SK-N-SH (cell line): ENCODE measurements at regions not wholly inside any gene's neighbourhood (a gene's known extent, or its start where the extent isn't known, plus 50 kb on each side); places are given as distances from the start of the nearest gene placed in this dataset.

ENCODE experiments used
- CTCF ChIA-PET: fragments of 300-600, 350-600 bp; formaldehyde crosslinking; extraction: SDS; loops from one replicate; lab custom pipeline; 2021; lab: Yijun Ruan, JAX
- POLR2A ChIA-PET: fragments of 350-600 bp; sonication (Branson Sonifier 250); formaldehyde crosslinking; extraction: SDS; loops from one replicate; lab custom pipeline; 2020; ENCODE audit warnings: antibody characterized with exemption, inconsistent platforms; lab: Yijun Ruan, JAX
- DNase-seq: peaks from one replicate; pipeline ENCODE4 v3.0.0; 2012
- H2AFZ ChIP-seq: fragments of 200-600 bp; sonication (generic); 2 replicates; pipeline ENCODE4 v1.8.1; 2016; ENCODE audit warnings: antibody characterized with exemption, mild to moderate bottlenecking, low read depth
- H3F3A ChIP-seq: fragments of 200-600 bp; sonication (generic); replicated peaks from 2 replicates; pipeline ENCODE3; 2016; ENCODE audit warnings: antibody characterized with exemption, mild to moderate bottlenecking; ENCODE audit not compliant: insufficient read depth
- H3K27ac ChIP-seq, 2 experiments: fragments of 200-500 bp in 1 of 2; fragments of 200-600 bp in 1 of 2; sonication (Bioruptor generic) in 1 of 2; sonication (generic), shearing (Covaris generic) in 1 of 2; 2 replicates each; pipeline versions ENCODE4 v1.5.1 to v1.6.1; 2014 to 2016; ENCODE audit warnings: low read depth in 2 of 2, inconsistent platforms in 1 of 2, low read length in 1 of 2, mild to moderate bottlenecking in 1 of 2, mixed read lengths in 1 of 2
- H3K27me3 ChIP-seq: fragments of 200-600 bp; sonication (generic), shearing (Covaris generic); 2 replicates; pipeline ENCODE4 v1.6.1; 2016; ENCODE audit warnings: mixed run types; ENCODE audit not compliant: insufficient read depth
- H3K36me3 ChIP-seq, 2 experiments: fragments of 200-500 bp in 1 of 2; fragments of 200-600 bp in 1 of 2; sonication (Bioruptor generic) in 1 of 2; sonication (generic) in 1 of 2; replicated peaks in 1 of 2; 2 replicates each; pipeline versions ENCODE3 to v1.5.1; 2014 to 2016; ENCODE audit warnings: low read length in 1 of 2, mild to moderate bottlenecking in 1 of 2; ENCODE audit not compliant: insufficient read depth in 2 of 2, control insufficient read depth in 1 of 2
- H3K4me1 ChIP-seq, 2 experiments: fragments of 200-500 bp in 1 of 2; fragments of 200-600 bp in 1 of 2; sonication (Bioruptor generic) in 1 of 2; sonication (generic), shearing (Covaris generic) in 1 of 2; 2 replicates each; pipeline versions ENCODE4 v1.5.1 to v1.6.1; 2014 to 2016; ENCODE audit warnings: low read depth in 1 of 2, low read length in 1 of 2, mixed run types in 1 of 2; ENCODE audit not compliant: insufficient read depth in 2 of 2, control insufficient read depth in 1 of 2
- H3K4me2 ChIP-seq: fragments of 200-600 bp; sonication (generic), shearing (Covaris generic); 2 replicates; pipeline ENCODE4 v1.6.1; 2017; ENCODE audit warnings: mixed run types
- H3K4me3 ChIP-seq, 2 experiments: fragments of 200-500 bp in 1 of 2; fragments of 200-600 bp in 1 of 2; sonication (Bioruptor generic) in 1 of 2; sonication (generic), shearing (Covaris generic) in 1 of 2; 2 replicates each; pipeline versions ENCODE4 v1.5.1 to v1.8.1; 2014 to 2016; ENCODE audit warnings: low read depth in 2 of 2, inconsistent platforms in 1 of 2, low read length in 1 of 2, mild to moderate bottlenecking in 1 of 2, mixed read lengths in 1 of 2, moderate library complexity in 1 of 2
- H3K79me2 ChIP-seq: fragments of 200-600 bp; sonication (generic); 2 replicates; pipeline ENCODE4 v1.8.1; 2017; ENCODE audit warnings: mild to moderate bottlenecking; ENCODE audit not compliant: insufficient read depth
- H3K9ac ChIP-seq: fragments of 200-600 bp; sonication (generic); 2 replicates; pipeline ENCODE4 v1.6.1; 2017; ENCODE audit warnings: mixed run types
- H3K9me2 ChIP-seq: fragments of 200-600 bp; sonication (generic); 2 replicates; pipeline ENCODE4 v1.6.1; 2017; ENCODE audit warnings: mixed run types
- H3K9me3 ChIP-seq: fragments of 200-600 bp; sonication (generic); 2 replicates; pipeline ENCODE4 v1.6.1; 2017; ENCODE audit warnings: mixed run types, mild to moderate bottlenecking, moderate library complexity
- H4K20me1 ChIP-seq: fragments of 200-600 bp; sonication (generic); 2 replicates; pipeline ENCODE4 v1.6.1; 2017; ENCODE audit warnings: mild to moderate bottlenecking, mixed run types; ENCODE audit not compliant: insufficient read depth
- ELF1 ChIP-seq: IDR thresholded peaks from 2 replicates; pipeline ENCODE4 v1.4.0; 2012
- EP300 ChIP-seq, 2 experiments: IDR thresholded peaks; 2 replicates each; pipeline versions ENCODE4 v1.4.0 to v1.6.1; 2012; ENCODE audit warnings: borderline replicate concordance in 1 of 2, low read depth in 1 of 2, low read length in 1 of 2
- EZH2phosphoT487 ChIP-seq: fragments of 200-600 bp; sonication (generic); IDR thresholded peaks from 2 replicates; pipeline ENCODE4 v1.6.1; 2017; ENCODE audit warnings: low read depth, mixed run types, mild to moderate bottlenecking, antibody characterized with exemption, moderate library complexity, borderline replicate concordance
- FOSL2 ChIP-seq: IDR thresholded peaks from 2 replicates; pipeline ENCODE4 v1.4.0; 2012; ENCODE audit warnings: low read depth, mild to moderate bottlenecking, moderate library complexity, borderline replicate concordance
- FOXJ3 ChIP-seq: sonication (generic); formaldehyde crosslinking; IDR thresholded peaks from 2 replicates; pipeline ENCODE4 v1.5.1; 2020; ENCODE audit warnings: mild to moderate bottlenecking, missing genetic modification reagents
- FOXM1 ChIP-seq: IDR thresholded peaks from 2 replicates; pipeline ENCODE4 v1.4.0; 2012; ENCODE audit warnings: low read depth, mild to moderate bottlenecking
- GATA2 ChIP-seq: sonication (generic); formaldehyde crosslinking; IDR thresholded peaks from 2 replicates; pipeline ENCODE4 v1.5.0; 2020; ENCODE audit warnings: mild to moderate bottlenecking, missing genetic modification reagents
- JUND ChIP-seq: IDR thresholded peaks from 2 replicates; pipeline ENCODE4 v1.4.0; 2012
- NRF1 ChIP-seq: IDR thresholded peaks from 2 replicates; pipeline ENCODE4 v1.6.1; 2012; ENCODE audit warnings: low read depth, mild to moderate bottlenecking, low read length
- POLR2AphosphoS5 ChIP-seq: IDR thresholded peaks from 2 replicates; pipeline ENCODE4 v1.6.1; 2012; ENCODE audit warnings: low read depth, low read length
- RAD21 ChIP-seq: IDR thresholded peaks from 2 replicates; pipeline ENCODE4 v1.6.1; 2012; ENCODE audit warnings: mild to moderate bottlenecking, low read length
- RCOR1 ChIP-seq: fragments of 150-350 bp; IDR thresholded peaks from 2 replicates; pipeline ENCODE4 v1.6.1; 2017; ENCODE audit warnings: antibody characterized with exemption, low read length
- REST ChIP-seq: IDR thresholded peaks from 2 replicates; pipeline ENCODE4 v1.6.1; 2012; ENCODE audit warnings: mild to moderate bottlenecking, low read depth, low read length, moderate library complexity
- RXRA ChIP-seq: IDR thresholded peaks from 2 replicates; pipeline ENCODE4 v1.4.0; 2012; ENCODE audit warnings: low read depth, mild to moderate bottlenecking, borderline replicate concordance
- SIN3A ChIP-seq: IDR thresholded peaks from 2 replicates; pipeline ENCODE4 v1.6.1; 2012; ENCODE audit warnings: low read depth, mild to moderate bottlenecking, low read length, moderate library complexity, borderline replicate concordance
- SMC3 ChIP-seq: IDR thresholded peaks from 2 replicates; pipeline ENCODE4 v1.6.1; 2012; ENCODE audit warnings: low read depth, low read length, improper control_type of control experiment
- TAF1 ChIP-seq: IDR thresholded peaks from 2 replicates; pipeline ENCODE4 v1.6.1; 2012; ENCODE audit warnings: low read depth, mild to moderate bottlenecking, low read length, moderate library complexity, borderline replicate concordance
- TCF12 ChIP-seq: IDR thresholded peaks from 2 replicates; pipeline ENCODE4 v1.4.0; 2012
- USF2 ChIP-seq: fragments of 150-350 bp; IDR thresholded peaks from 2 replicates; pipeline ENCODE4 v1.6.1; 2017; ENCODE audit warnings: antibody characterized with exemption, low read length, low read depth, borderline replicate concordance
- ZBTB33 ChIP-seq: IDR thresholded peaks from 2 replicates; pipeline ENCODE4 v1.4.0; 2012; ENCODE audit warnings: low read depth, borderline replicate concordance
- WGBS: methylation state at CpG from one replicate; pipeline ENCODE4 v1.1.6; 2017; ENCODE audit warnings: low lambda C conversion rate; 5-methylcytosine and 5-hydroxymethylcytosine counted together

- H3K27ac ChIP-seq = no peak overlapping the region
- H3K9ac ChIP-seq = no peak overlapping the region
- no peak for TF ChIP-seq GATA2
- no peak for TF ChIP-seq FOSL2
- TF ChIP-seq FOXJ3 = no peak
- TF ChIP-seq EP300 (IDR thresholded peaks at IDR 0.05; ENCODE audit: borderline replicate concordance in 1 of 2, low read depth in 1 of 2, low read length in 1 of 2) = no peak
- no peak for TF ChIP-seq FOXM1
- no peak for TF ChIP-seq USF2
- TF ChIP-seq ELF1 = no peak
- TF ChIP-seq NRF1 = no peak
- TF ChIP-seq POLR2AphosphoS5 = no peak
- H3K4me2 ChIP-seq = no peak overlapping the region
- no peak for DNase-seq
- CTCF ChIA-PET = no interaction called here
- H3K36me3 ChIP-seq = no peaks in the 10 kb centered on the region
- 74% methylated on average over 3 of the region's 3 CpGs for WGBS
- no peaks in the 10 kb centered on the region for H3K9me3 ChIP-seq
- POLR2A ChIA-PET = no interaction called here
- H3K79me2 ChIP-seq = no peaks in the 10 kb centered on the region
- H3K27me3 ChIP-seq = no peaks in the 10 kb centered on the region
- no peak overlapping the region for H2AFZ ChIP-seq
- H3K4me3 ChIP-seq = no peak overlapping the region
- H4K20me1 ChIP-seq = no peaks in the 10 kb centered on the region
- H3K4me1 ChIP-seq = no peaks in the 10 kb centered on the region; a peak in 1 of 4 replicates
- H3F3A ChIP-seq = no peaks in the 10 kb centered on the region
- no peaks in the 10 kb centered on the region for H3K9me2 ChIP-seq
Observed at GRCh38 chr16:64172652-64173051, 949.2 kb downstream of the CDH11 start.

- TF ChIP-seq TAF1 = no peak
- no peak for TF ChIP-seq RCOR1
- no peak for TF ChIP-seq SMC3
- no peak for TF ChIP-seq POLR2AphosphoS5
- no peak for TF ChIP-seq EP300 (IDR thresholded peaks at IDR 0.05; ENCODE audit: borderline replicate concordance in 1 of 2, low read depth in 1 of 2, low read length in 1 of 2)
- TF ChIP-seq REST = no peak
- TF ChIP-seq RXRA = no peak
- no peak for TF ChIP-seq RAD21
- no peak for TF ChIP-seq EZH2phosphoT487
- TF ChIP-seq USF2 = no peak
- TF ChIP-seq ZBTB33 = no peak
- no peak for TF ChIP-seq SIN3A
- TF ChIP-seq FOXM1 = no peak
- no peak for TF ChIP-seq JUND
- TF ChIP-seq TCF12 = no peak
- TF ChIP-seq, all 33 proteins: peak for 0
- Histone ChIP-seq H3F3A (no peaks in the 10 kb centered on the region), H3K36me3 (no peaks in the 10 kb centered on the region), H4K20me1 (no peaks in the 10 kb centered on the region), H3K4me2 (no peak overlapping the region), H3K27ac (no peak overlapping the region), H2AFZ (no peak overlapping the region), H3K9me3 (no peaks in the 10 kb centered on the region), H3K9me2 (no peaks in the 10 kb centered on the region), H3K9ac (no peak overlapping the region), H3K4me3 (no peak overlapping the region), H3K4me1 (no peaks in the 10 kb centered on the region; a peak in 1 of 4 replicates), H3K79me2 (no peaks in the 10 kb centered on the region), H3K27me3 (no peaks in the 10 kb centered on the region)
- WGBS = 88% methylated on average over 1 of the region's 1 CpG
- DNase-seq = no peak
- POLR2A ChIA-PET = no interaction called here
- CTCF ChIA-PET = no interaction called here
Observed at GRCh38 chr16:64172226-64172625, 949.6 kb downstream of the CDH11 start.
